Hepatocyte (in vitro differentiated cells): ENCODE measurements at regions not wholly inside any gene's neighbourhood (a gene's known extent, or its start where the extent isn't known, plus 50 kb on each side); places are given as distances from the start of the nearest gene placed in this dataset.

Experiments used
- DNase-seq: peaks from one replicate; pipeline ENCODE4 v3.0.0-alpha.2; 2016; ENCODE audit warnings: low spot score
- H2AFZ ChIP-seq: fragments of 200-600 bp; sonication (generic); 2 replicates; pipeline ENCODE4 v1.6.0; 2016; ENCODE audit warnings: antibody characterized with exemption, mild to moderate bottlenecking
- H3K27ac ChIP-seq: fragments of 200-600 bp; sonication (generic); 2 replicates; pipeline ENCODE4 v1.5.1; 2016; ENCODE audit warnings: mild to moderate bottlenecking
- H3K27me3 ChIP-seq: fragments of 200-600 bp; sonication (generic); 2 replicates; pipeline ENCODE4 v1.6.1; 2016
- H3K36me3 ChIP-seq: fragments of 200-600 bp; sonication (generic); replicated peaks from 2 replicates; pipeline ENCODE4 v1.5.1; 2016; ENCODE audit warnings: low read depth; ENCODE audit not compliant: insufficient read depth
- H3K4me1 ChIP-seq: fragments of 200-600 bp; sonication (generic); 2 replicates; pipeline ENCODE4 v1.5.1; 2016; ENCODE audit warnings: mild to moderate bottlenecking, moderate library complexity; ENCODE audit not compliant: insufficient read depth
- H3K4me2 ChIP-seq: fragments of 200-600 bp; sonication (generic); 2 replicates; pipeline ENCODE4 v1.6.0; 2016
- H3K4me3 ChIP-seq: fragments of 200-600 bp; sonication (generic); 2 replicates; pipeline ENCODE4 v1.5.1; 2016; ENCODE audit warnings: mild to moderate bottlenecking
- H3K79me2 ChIP-seq: fragments of 200-600 bp; sonication (generic); 2 replicates; pipeline ENCODE4 v1.6.0; 2017; ENCODE audit warnings: mild to moderate bottlenecking
- H3K9me2 ChIP-seq: fragments of 200-600 bp; sonication (generic); replicated peaks from 2 replicates; pipeline ENCODE4 v1.6.0; 2017; ENCODE audit warnings: mild to moderate bottlenecking; ENCODE audit not compliant: insufficient read depth
- H3K9me3 ChIP-seq: fragments of 200-600 bp; sonication (generic); 2 replicates; pipeline ENCODE4 v1.5.1; 2016; ENCODE audit warnings: low read depth, mild to moderate bottlenecking
- H4K20me1 ChIP-seq: fragments of 200-600 bp; sonication (generic); 2 replicates; pipeline ENCODE4 v1.6.0; 2016; ENCODE audit warnings: mild to moderate bottlenecking; ENCODE audit not compliant: insufficient read depth, poor library complexity, severe bottlenecking
- EZH2 ChIP-seq: fragments of 200-600 bp; sonication (generic); IDR thresholded peaks from 2 replicates; pipeline ENCODE4 v1.6.1; 2016; ENCODE audit warnings: antibody characterized with exemption, mild to moderate bottlenecking, borderline replicate concordance
- EZH2phosphoT487 ChIP-seq: fragments of 200-600 bp; sonication (generic); IDR thresholded peaks from one replicate; pipeline ENCODE4 v1.6.1; 2018; ENCODE audit warnings: antibody characterized with exemption, mild to moderate bottlenecking, low read depth, moderate library complexity; ENCODE audit not compliant: unreplicated experiment, severe bottlenecking
- WGBS: methylation state at CpG from one replicate; pipeline ENCODE4 v1.1.6; 2016; ENCODE audit warnings: low lambda C conversion rate; ENCODE audit errors: missing lambda C conversion rate; 5-methylcytosine and 5-hydroxymethylcytosine counted together
- TF ChIP-seq, protein P1 (sequence below): fragments of 200-600 bp; sonication (generic); IDR thresholded peaks from 2 replicates; pipeline ENCODE4 v1.5.1; 2016; ENCODE audit warnings: antibody characterized with exemption, mild to moderate bottlenecking; ENCODE audit not compliant: poor library complexity

DNA sequence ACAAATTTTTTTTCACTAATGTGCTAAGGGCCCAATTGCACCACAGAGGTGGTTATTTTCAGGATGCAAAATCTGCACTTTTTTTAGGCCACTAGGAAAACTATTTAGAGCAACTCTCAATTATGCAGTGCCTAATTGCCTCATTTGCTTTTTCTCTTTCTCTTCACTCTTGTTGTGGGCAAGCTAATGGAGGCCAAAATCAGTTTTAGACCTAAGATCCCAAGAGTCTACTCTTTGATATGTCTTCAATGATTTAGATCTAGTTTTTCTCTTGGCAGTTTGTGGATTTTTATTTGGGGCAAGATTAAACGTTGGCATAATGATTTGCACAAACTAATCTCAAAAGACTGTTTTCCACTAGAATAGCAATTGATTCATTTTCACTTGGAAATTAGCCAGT is 1996.9 kb downstream of the LRRC4C start:
- TF ChIP-seq EZH2phosphoT487: no peak
- TF ChIP-seq, protein P1, sequence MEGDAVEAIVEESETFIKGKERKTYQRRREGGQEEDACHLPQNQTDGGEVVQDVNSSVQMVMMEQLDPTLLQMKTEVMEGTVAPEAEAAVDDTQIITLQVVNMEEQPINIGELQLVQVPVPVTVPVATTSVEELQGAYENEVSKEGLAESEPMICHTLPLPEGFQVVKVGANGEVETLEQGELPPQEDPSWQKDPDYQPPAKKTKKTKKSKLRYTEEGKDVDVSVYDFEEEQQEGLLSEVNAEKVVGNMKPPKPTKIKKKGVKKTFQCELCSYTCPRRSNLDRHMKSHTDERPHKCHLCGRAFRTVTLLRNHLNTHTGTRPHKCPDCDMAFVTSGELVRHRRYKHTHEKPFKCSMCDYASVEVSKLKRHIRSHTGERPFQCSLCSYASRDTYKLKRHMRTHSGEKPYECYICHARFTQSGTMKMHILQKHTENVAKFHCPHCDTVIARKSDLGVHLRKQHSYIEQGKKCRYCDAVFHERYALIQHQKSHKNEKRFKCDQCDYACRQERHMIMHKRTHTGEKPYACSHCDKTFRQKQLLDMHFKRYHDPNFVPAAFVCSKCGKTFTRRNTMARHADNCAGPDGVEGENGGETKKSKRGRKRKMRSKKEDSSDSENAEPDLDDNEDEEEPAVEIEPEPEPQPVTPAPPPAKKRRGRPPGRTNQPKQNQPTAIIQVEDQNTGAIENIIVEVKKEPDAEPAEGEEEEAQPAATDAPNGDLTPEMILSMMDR: no peak
- no peak for TF ChIP-seq EZH2

DNA sequence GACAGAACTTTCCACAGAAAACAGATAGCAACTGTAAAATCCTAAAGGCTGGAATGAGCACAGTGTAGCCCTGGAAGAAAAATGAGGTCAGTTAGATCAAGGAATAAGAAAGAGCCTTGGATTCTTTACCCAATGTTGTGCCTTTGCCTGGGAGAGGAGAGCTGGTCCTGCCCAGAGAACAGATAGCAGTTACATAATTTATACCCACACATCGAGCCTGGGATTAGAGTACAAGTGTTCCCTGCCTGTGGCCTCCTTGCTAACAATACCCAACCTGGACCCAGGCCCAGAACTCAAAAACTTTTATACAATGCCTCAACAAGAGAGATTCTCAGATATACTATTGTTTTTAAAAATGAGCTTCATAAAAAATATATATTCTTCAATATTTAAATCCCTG is 1998.4 kb downstream of the LRRC4C start:
- WGBS: 94% methylated on average over 1 of the region's 1 CpG
- Histone ChIP-seq H3K4me2 (no peak overlapping the region), H2AFZ (no peak overlapping the region), H3K9me2 (no peaks in the 10 kb centered on the region), H3K79me2 (no peaks in the 10 kb centered on the region), H3K36me3 (no peaks in the 10 kb centered on the region), H3K27me3 (no peaks in the 10 kb centered on the region), H3K4me3 (no peak overlapping the region), H3K4me1 (no peaks in the 10 kb centered on the region), H4K20me1 (no peaks in the 10 kb centered on the region), H3K27ac (no peak overlapping the region), H3K9me3 (no peaks in the 10 kb centered on the region)
- TF ChIP-seq EZH2phosphoT487 (no peak), EZH2 (no peak)
- TF ChIP-seq, protein P1: no peak
- DNase-seq: no peak

More for the DNA sequence above, 1996.9 kb downstream of the LRRC4C start:
- DNase-seq: no peak
- Histone ChIP-seq H3K36me3 (no peaks in the 10 kb centered on the region), H2AFZ (no peak overlapping the region), H3K27ac (no peak overlapping the region), H3K79me2 (no peaks in the 10 kb centered on the region), H3K4me2 (no peak overlapping the region), H3K9me2 (no peaks in the 10 kb centered on the region), H3K9me3 (no peaks in the 10 kb centered on the region), H3K27me3 (no peaks in the 10 kb centered on the region), H4K20me1 (no peaks in the 10 kb centered on the region), H3K4me3 (no peak overlapping the region), H3K4me1 (no peaks in the 10 kb centered on the region)
- 88% methylated on average over 1 of the region's 1 CpG for WGBS

DNA sequence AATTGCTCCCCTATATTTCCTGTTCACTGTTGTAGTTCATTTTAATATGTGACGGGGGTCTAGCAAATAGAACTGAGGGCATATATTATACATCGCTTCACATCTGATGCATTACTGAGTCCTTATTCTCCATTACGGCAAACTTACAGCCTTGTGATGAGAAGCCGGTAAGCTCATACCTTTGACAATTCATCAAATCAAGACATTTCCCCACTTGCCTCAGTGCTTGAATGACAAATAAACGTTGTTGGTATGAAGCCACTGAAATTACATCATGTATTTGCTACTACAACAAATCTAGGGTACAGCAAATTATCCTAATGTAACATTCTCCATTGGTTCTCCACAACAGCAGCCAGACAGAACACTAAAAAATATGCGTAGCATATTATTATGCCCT is 1999.8 kb downstream of the LRRC4C start:
- H3K27me3 ChIP-seq: no peaks in the 10 kb centered on the region
- no peaks in the 10 kb centered on the region for H3K9me2 ChIP-seq
- no peaks in the 10 kb centered on the region for H4K20me1 ChIP-seq
- no peaks in the 10 kb centered on the region for H3K4me1 ChIP-seq
- H3K4me2 ChIP-seq: no peak overlapping the region
- TF ChIP-seq, protein P1: no peak
- TF ChIP-seq EZH2: no peak
- no peak for TF ChIP-seq EZH2phosphoT487
- no peak overlapping the region for H2AFZ ChIP-seq
- WGBS: 88% methylated on average over 6 of the region's 6 CpGs
- no peaks in the 10 kb centered on the region for H3K79me2 ChIP-seq
- no peak overlapping the region for H3K27ac ChIP-seq
- no peak for DNase-seq
- H3K4me3 ChIP-seq: no peak overlapping the region
- H3K9me3 ChIP-seq: no peaks in the 10 kb centered on the region
- no peaks in the 10 kb centered on the region for H3K36me3 ChIP-seq

DNA sequence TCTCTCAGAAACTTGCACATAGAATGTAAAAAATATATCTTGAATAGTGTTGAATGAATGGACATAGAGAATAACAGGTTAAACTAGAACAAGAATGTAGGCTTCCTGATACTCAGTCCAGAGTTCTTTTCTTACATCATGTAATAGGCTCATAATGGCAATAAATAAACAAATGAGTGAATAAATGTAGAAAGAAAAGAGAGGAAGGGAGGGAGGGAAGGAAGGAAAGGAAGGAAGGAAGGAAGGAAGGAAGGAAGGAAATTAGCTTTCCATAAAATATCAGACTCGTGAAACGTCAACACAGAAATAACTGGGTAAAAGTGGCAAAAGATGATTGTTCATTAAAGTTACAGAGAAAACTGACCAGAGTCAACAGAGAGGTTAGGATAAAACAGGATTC is 2001.0 kb downstream of the LRRC4C start:
- no peak overlapping the region for H2AFZ ChIP-seq
- TF ChIP-seq, protein P1: no peak
- TF ChIP-seq EZH2phosphoT487 (no peak), EZH2 (no peak)
- no peak overlapping the region for H3K27ac ChIP-seq
- no peaks in the 10 kb centered on the region for H4K20me1 ChIP-seq
- H3K9me3 ChIP-seq: no peaks in the 10 kb centered on the region
- no peak overlapping the region for H3K4me2 ChIP-seq
- H3K4me1 ChIP-seq: no peaks in the 10 kb centered on the region
- no peak overlapping the region for H3K4me3 ChIP-seq
- H3K27me3 ChIP-seq: no peaks in the 10 kb centered on the region
- H3K9me2 ChIP-seq: no peaks in the 10 kb centered on the region
- WGBS: 83% methylated on average over 2 of the region's 2 CpGs
- DNase-seq: no peak
- no peaks in the 10 kb centered on the region for H3K79me2 ChIP-seq
- no peaks in the 10 kb centered on the region for H3K36me3 ChIP-seq
